PC-9 (cell line): ENCODE measurements at regions not wholly inside any gene's neighbourhood (a gene's known extent, or its start where the extent isn't known, plus 50 kb on each side); places are given as distances from the start of the nearest gene placed in this dataset.

Source experiments
- CTCF ChIP-seq: fragments of 200-600 bp; sonication (generic); conservative IDR thresholded peaks from 2 replicates; pipeline ENCODE4 v1.6.1; 2017; ENCODE audit warnings: mixed run types, antibody characterized with exemption, mild to moderate bottlenecking, moderate library complexity
- EZH2 ChIP-seq: fragments of 200-600 bp; sonication (generic); IDR thresholded peaks from 2 replicates; pipeline ENCODE4 v1.8.0; 2017; ENCODE audit warnings: antibody characterized with exemption, low read depth

GRCh38 chr14:41299924-41300323 is 306.8 kb upstream of the LRFN5 start:
- no peak for TF ChIP-seq EZH2
- TF ChIP-seq CTCF = no peak
